Upper lobe of left lung (tissue), 4 donors: ENCODE measurements at regions not wholly inside any gene's neighbourhood (a gene's known extent, or its start where the extent isn't known, plus 50 kb on each side); places are given as distances from the start of the nearest gene placed in this dataset.

Experiments
- EP300 ChIP-seq, 4 donors: sonication (generic); formaldehyde crosslinking; IDR thresholded peaks; one replicate each; pipeline ENCODE4 v1.5.1; 2017; ENCODE audit warnings: antibody characterized with exemption in 4 of 4, control low read depth in 2 of 4
- POLR2AphosphoS5 ChIP-seq, 2 donors: sonication (generic); formaldehyde crosslinking; IDR thresholded peaks; one replicate each; pipeline ENCODE4 v1.5.1; 2017; ENCODE audit warnings: antibody characterized with exemption in 2 of 2
- TF ChIP-seq, protein P1 (sequence below), 6 experiments: fragments of 450-650 bp in 4 of 6; fragments of 200-600 bp in 2 of 6; sonication (generic) in 2 of 6; IDR thresholded peaks; one replicate each; pipeline ENCODE4 v1.5.1; 2016 to 2019; ENCODE audit warnings: antibody characterized with exemption in 6 of 6

DNA sequence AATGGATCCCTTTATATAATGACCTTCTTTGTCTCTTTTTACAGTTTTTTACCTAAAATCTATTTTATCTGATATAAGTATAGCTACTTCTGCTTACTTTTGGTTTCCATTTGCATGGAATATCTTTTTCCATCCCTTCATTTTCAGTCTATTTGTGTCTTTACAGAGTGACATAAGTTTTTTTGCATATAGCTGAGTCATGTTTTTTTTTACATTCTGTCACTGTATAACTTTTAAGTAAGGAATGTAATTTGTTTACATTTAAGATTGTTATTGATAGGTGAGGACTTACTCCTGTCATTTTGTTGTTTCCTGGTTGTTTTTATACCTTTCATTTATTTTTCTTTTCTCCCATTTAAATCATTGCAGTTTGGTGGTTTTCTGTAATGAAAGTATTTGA lies 402.7 kb upstream of the ADGRL2 start:
- TF ChIP-seq, protein P1, sequence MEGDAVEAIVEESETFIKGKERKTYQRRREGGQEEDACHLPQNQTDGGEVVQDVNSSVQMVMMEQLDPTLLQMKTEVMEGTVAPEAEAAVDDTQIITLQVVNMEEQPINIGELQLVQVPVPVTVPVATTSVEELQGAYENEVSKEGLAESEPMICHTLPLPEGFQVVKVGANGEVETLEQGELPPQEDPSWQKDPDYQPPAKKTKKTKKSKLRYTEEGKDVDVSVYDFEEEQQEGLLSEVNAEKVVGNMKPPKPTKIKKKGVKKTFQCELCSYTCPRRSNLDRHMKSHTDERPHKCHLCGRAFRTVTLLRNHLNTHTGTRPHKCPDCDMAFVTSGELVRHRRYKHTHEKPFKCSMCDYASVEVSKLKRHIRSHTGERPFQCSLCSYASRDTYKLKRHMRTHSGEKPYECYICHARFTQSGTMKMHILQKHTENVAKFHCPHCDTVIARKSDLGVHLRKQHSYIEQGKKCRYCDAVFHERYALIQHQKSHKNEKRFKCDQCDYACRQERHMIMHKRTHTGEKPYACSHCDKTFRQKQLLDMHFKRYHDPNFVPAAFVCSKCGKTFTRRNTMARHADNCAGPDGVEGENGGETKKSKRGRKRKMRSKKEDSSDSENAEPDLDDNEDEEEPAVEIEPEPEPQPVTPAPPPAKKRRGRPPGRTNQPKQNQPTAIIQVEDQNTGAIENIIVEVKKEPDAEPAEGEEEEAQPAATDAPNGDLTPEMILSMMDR (IDR thresholded peaks at IDR 0.05): no peak
- no peak for TF ChIP-seq EP300 (IDR thresholded peaks at IDR 0.05)
- TF ChIP-seq POLR2AphosphoS5 (IDR thresholded peaks at IDR 0.05): no peak
